ENCODE measurements at regions not wholly inside any gene's neighbourhood (a gene's known extent, or its start where the extent isn't known, plus 50 kb on each side); places are given as distances from the start of the nearest gene placed in this dataset.

DNA sequence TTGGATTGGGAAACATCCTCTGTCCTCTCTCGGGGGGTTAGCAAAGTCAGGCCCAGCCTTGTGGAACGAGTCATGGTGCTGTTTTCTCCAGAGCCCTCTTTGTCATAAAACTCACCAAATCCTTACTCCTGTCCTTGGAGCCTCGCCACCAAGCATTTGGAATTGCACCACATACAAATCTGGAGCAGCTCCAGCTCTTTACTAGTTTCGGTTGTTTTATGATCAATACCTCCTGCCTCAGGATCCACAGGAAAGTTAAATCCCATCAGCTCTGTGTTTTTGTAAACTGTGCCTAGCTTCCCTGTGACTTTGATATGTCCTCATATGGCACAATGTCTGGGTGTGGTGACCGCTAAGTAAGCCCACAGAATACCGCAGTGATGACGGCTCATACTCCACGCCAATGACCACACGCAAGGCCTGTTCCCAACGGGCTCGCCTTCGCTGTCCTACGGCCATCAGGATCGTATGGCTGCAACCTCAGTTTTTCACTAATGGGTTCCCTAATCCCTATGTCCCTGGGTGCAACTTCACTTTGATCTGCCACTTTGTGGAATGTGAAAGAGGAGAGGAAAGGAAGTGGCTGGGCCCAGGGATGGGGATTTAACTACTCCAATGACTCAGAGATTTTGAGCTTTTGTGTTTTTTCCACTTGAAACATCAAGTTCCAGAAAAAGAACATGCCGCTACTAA lies 111.3 kb upstream of the FOXQ1 start:
- no peak for TF ChIP-seq ATF7 (IDR thresholded peaks at IDR 0.05; ENCODE audit: low read depth)
- no peak for TF ChIP-seq POLR2A (IDR thresholded peaks at IDR 0.05; ENCODE audit: low read depth, low read length)
- TF ChIP-seq ZSCAN29 (IDR thresholded peaks at IDR 0.05), result no peak
- no peak for TF ChIP-seq RAD51 (IDR thresholded peaks at IDR 0.05)
- no peak for TF ChIP-seq BRCA1 (IDR thresholded peaks at IDR 0.05; ENCODE audit: low read depth, low read length)

All from GM12878 (cell line).